A673 (cell line): ENCODE measurements at regions not wholly inside any gene's neighbourhood (a gene's known extent, or its start where the extent isn't known, plus 50 kb on each side); places are given as distances from the start of the nearest gene placed in this dataset.

Source experiments
- BruUV-seq: library from RNA; stranded (reverse); fragments of 400-500 nt; replicated peaks from 2 replicates; lab custom pipeline; 2021; lab: Mats Ljungman, UMichigan
- CTCF ChIA-PET: fragments of 300-600 bp; sonication (Branson Sonifier 250); formaldehyde crosslinking; loops from one replicate; lab custom pipeline; 2022; ENCODE audit warnings: antibody characterized with exemption; lab: Charles Lee
- POLR2A ChIA-PET: fragments of 300-600 bp; sonication (Branson Sonifier 250); formaldehyde crosslinking; loops from one replicate; lab custom pipeline; 2022; ENCODE audit warnings: antibody characterized with exemption; ENCODE audit not compliant: low non-redundant PET; lab: Charles Lee
- DNase-seq: peaks from one replicate; pipeline ENCODE4 v3.0.0-alpha.2; 2015; ENCODE audit warnings: low spot score
- H3K27ac ChIP-seq: fragments of 200-600 bp; sonication (generic); 2 replicates; pipeline ENCODE4 v1.5.1; 2016; ENCODE audit warnings: mixed run types, low read depth, mild to moderate bottlenecking, mixed read lengths, antibody characterized with exemption, low read length; ENCODE audit not compliant: poor library complexity, severe bottlenecking
- H3K27me3 ChIP-seq: fragments of 200-600 bp; sonication (generic); replicated peaks from 2 replicates; pipeline ENCODE4 v1.6.1; 2017; ENCODE audit warnings: mixed run types, low read depth, mild to moderate bottlenecking, mixed read lengths, antibody characterized with exemption, low read length; ENCODE audit not compliant: insufficient read depth, poor library complexity
- H3K36me3 ChIP-seq: fragments of 200-600 bp; sonication (generic); 2 replicates; pipeline ENCODE4 v1.6.1; 2016; ENCODE audit warnings: mixed run types, mild to moderate bottlenecking, mixed read lengths, antibody characterized with exemption, low read length; ENCODE audit not compliant: insufficient read depth, poor library complexity, severe bottlenecking
- H3K4me1 ChIP-seq: fragments of 200-600 bp; sonication (generic); 2 replicates; pipeline ENCODE4 v1.6.1; 2017; ENCODE audit warnings: mixed run types, mild to moderate bottlenecking, mixed read lengths, antibody characterized with exemption, low read length; ENCODE audit not compliant: insufficient read depth, poor library complexity, severe bottlenecking
- H3K4me3 ChIP-seq: fragments of 200-600 bp; sonication (generic); 2 replicates; pipeline ENCODE4 v1.5.1; 2016; ENCODE audit warnings: low read depth, mixed run types, mild to moderate bottlenecking, mixed read lengths, low read length; ENCODE audit not compliant: poor library complexity, severe bottlenecking
- H3K9me3 ChIP-seq: fragments of 200-600 bp; sonication (generic); 2 replicates; pipeline ENCODE4 v1.6.1; 2016; ENCODE audit warnings: mixed run types, low read depth, mild to moderate bottlenecking, mixed read lengths, antibody characterized with exemption, low read length; ENCODE audit not compliant: poor library complexity, severe bottlenecking
- CTCF ChIP-seq: fragments of 300-800, 200-600 bp; sonication (generic); conservative IDR thresholded peaks from 2 replicates; pipeline ENCODE4 v1.5.1; 2017; ENCODE audit warnings: low read depth, mild to moderate bottlenecking, antibody characterized with exemption, low read length, moderate library complexity, mixed read lengths
- EZH2 ChIP-seq: fragments of 200-600 bp; sonication (generic); IDR thresholded peaks from 2 replicates; pipeline ENCODE4 v1.6.1; 2017; ENCODE audit warnings: borderline replicate concordance, low read depth, mild to moderate bottlenecking, mixed read lengths, antibody characterized with exemption, low read length; ENCODE audit not compliant: poor library complexity, severe bottlenecking
- intact Hi-C: fragments of 100-400 bp; cut with micrococcal nuclease; formaldehyde crosslinking; loops from one replicate; pipeline ENCODE4 v1.10.0; 2022; ENCODE audit not compliant: unreplicated experiment

GRCh38 chr10:91573320-91573719, 59.6 kb downstream of the PPP1R3C start:
- Histone ChIP-seq H3K27me3 (no peaks in the 10 kb centered on the region), H3K36me3 (no peaks in the 10 kb centered on the region), H3K4me1 (peaks cover 6% of the 10 kb centered on the region), H3K4me3 (no peak overlapping the region), H3K27ac (no peak overlapping the region), H3K9me3 (no peaks in the 10 kb centered on the region)
- intact Hi-C loops: no loop called here
- no TSS peak for BruUV-seq
- ChIA-PET POLR2A (no interaction called here), CTCF (no interaction called here)
- TF ChIP-seq CTCF (no peak), EZH2 (no peak)
- no peak for DNase-seq

GRCh38 chr10:91571671-91572070, 61.2 kb downstream of the PPP1R3C start:
- peak overlapping the region; percentile 7 for H3K27ac ChIP-seq
- no peaks in the 10 kb centered on the region for H3K27me3 ChIP-seq
- H3K4me1 ChIP-seq: peaks cover 6% of the 10 kb centered on the region
- no TSS peak for BruUV-seq
- intact Hi-C loops: no loop called here
- H3K4me3 ChIP-seq: no peak overlapping the region
- DNase-seq: peak; percentile 75
- CTCF ChIA-PET: no interaction called here
- no peaks in the 10 kb centered on the region for H3K36me3 ChIP-seq
- TF ChIP-seq CTCF: no peak
- TF ChIP-seq EZH2: no peak
- POLR2A ChIA-PET: no interaction called here
- no peaks in the 10 kb centered on the region for H3K9me3 ChIP-seq

- TF ChIP-seq CTCF (no peak), EZH2 (no peak)
- no TSS peak for BruUV-seq
- no peak for DNase-seq
- Histone ChIP-seq H3K9me3 (no peaks in the 10 kb centered on the region), H3K36me3 (no peaks in the 10 kb centered on the region), H3K27ac (no peak overlapping the region), H3K4me1 (peaks cover 6% of the 10 kb centered on the region), H3K4me3 (no peak overlapping the region), H3K27me3 (no peaks in the 10 kb centered on the region)
- ChIA-PET POLR2A (no interaction called here), CTCF (no interaction called here)
- intact Hi-C loops: no loop called here
Measured at GRCh38 chr10:91570220-91570619, 62.7 kb downstream of the PPP1R3C start.
